Activated CD4-positive, alpha-beta T cell treated with anti-CD3 and anti-CD28 coated beads, Interleukin-2, amount 50 U/mL, for 24 hours (primary cell): ENCODE measurements at regions not wholly inside any gene's neighbourhood (a gene's known extent, or its start where the extent isn't known, plus 50 kb on each side); places are given as distances from the start of the nearest gene placed in this dataset.

Experiments
- DNase-seq, 2 donors: peaks; one replicate each; pipeline ENCODE4 v3.0.0-alpha.2; 2020; ENCODE audit warnings: low read depth in 1 of 2, low spot score in 1 of 2

DNA sequence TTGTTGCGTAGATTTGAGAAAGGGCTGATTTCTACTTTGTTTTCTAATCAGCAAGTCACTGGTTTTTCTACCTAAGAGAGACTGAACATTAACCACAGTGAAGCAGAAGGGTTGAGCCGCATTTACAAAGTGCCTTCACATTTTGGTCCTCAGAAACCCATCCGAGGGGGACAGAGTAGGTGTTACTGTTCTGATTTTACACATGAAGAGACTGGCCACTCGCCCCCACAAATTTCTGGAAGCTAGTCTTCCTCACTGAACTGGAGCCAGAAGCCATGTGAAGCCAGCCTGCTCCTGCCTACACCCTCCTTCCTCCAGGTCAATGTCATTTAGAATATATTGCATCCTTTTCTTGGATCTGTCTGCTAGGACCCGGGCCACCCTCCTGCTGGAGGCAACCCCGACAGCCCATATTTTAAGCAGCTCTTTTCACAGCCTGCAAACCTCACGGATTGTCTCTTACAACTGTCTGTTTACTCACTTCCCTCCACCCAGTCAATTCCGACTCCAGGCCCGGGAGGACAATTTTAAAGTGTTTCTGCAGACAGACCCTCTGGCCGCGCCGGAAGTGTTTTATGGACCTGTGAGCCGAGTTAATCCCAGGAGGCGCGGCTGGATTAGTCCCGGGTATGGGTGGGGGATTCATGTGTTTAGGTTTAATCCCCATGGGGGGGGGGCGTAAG, 73.2 kb upstream of the BCOR start:
- no peak for DNase-seq

DNA sequence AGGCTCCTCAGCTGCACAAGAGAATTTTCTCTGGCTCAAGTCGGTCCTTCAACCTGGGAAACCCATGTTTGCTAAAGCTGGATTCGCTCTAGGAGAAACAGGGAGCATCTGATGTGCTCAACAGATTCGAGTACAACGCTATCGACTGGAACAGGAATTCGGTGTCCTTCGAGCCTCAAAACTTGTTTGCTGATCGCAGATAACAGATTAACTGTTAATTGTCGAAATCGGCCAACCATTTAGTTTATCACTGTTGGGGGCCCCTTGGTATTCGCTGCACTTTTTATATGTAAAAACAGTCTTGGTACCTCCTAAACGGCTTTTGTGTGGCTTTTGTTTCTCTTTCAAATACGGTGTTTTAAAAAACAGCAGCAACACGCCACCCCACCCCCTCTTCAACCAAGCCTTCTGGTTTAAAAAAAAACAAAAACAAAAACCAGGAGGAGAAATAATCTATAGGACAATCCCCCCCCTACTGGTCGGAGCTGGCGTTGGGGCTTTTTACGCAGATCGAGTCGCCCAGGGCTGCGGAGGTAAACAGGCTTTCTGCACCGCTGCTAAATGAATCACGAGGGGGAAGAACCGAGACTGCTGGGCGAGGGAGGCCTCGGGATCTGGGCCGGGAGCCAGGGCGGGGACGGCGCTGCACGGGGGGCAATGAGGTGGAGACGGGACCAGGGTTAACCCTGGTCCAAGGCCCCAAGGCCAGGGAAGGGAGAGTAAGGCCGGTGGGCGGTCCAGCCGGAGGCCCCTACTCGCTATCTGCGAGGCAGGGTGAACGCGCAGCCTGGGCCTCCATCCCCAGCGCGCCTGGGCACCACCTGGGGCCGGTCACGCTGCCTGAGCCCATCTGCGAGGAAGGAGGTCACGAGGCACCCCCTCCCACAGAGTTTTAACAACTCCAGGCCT, 71.7 kb upstream of the BCOR start:
- DNase-seq: peak in 1 of 2 donors; percentile 64

GRCh38 chrX:40168480-40169011, 70.8 kb upstream of the BCOR start:
- no peak for DNase-seq

DNA sequence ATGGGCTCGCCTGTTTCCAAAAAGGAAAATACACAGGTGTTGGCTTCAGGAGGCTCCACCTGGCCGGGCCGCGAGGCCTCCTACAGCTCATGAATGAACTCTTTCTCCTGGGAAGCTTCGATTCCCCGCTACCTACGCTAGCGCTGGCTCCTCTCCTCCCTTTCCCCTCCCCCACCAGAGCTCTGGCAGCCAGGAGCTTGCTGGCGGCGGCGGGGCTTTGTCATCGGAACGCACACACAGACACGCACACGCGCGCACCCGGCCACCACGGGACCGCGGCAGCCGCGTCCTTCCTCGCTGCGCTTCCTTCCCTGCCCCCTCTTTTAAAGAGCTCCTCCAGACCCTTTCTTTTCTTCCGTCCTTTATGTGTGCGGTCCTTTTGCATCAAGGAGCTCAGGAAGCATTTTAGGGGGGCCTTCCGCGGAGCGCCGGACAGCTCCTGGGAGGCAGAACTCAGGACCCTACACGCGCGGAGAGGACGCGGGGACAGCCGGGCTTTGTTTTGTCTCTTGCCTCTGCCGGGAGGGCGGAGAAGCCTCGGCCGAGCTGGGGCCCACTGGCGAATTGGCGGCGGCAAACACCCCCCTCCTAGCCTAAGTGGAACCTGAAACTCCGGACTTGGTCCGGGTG, 70.2 kb upstream of the BCOR start:
- no peak for DNase-seq

- DNase-seq: no peak
Observed at GRCh38 chrX:40167233-40167849, 69.6 kb upstream of the BCOR start.

GRCh38 chrX:40166582-40166981, 68.8 kb upstream of the BCOR start:
- no peak for DNase-seq

GRCh38 chrX:40165861-40166260, 68.1 kb upstream of the BCOR start:
- no peak for DNase-seq

- DNase-seq: no peak
Observed at GRCh38 chrX:40165206-40165605, 67.4 kb upstream of the BCOR start.

GRCh38 chrX:40164751-40165150, 67.0 kb upstream of the BCOR start:
- no peak for DNase-seq

DNA sequence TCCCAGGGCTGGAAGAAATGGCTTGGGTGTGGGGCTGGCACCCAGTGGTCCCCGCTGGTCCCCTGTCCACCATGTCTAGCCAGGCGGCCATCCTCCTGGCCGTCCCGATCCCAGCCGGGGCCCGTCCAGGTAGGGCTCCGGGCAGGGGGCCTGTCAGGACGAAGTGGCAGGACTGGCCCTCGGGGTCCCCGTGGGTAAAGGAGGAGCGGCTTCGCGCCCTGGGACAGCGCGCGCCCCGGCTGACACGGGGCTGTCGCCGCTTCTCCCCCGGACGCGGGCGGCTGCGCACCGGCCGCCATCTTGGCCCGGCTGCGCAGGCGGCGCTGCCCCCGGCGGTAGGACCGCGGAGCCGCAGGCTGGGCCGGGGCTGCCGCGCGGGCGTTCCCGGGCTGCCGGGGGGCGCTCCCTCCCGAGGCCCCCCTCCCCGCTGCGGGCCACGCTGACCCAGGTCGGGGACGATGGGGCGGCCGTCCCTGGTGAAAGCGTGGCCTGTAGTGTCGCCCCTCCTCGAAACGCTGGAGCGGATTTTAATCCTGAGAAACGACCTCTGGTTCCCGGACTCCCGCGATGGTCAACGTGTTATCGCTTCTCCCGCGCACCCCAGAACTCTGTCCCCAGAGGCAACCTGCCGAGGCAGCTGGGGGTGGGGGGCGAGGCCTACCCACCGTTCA, 60.4 kb upstream of the BCOR start:
- DNase-seq: no peak

GRCh38 chrX:40157228-40158035, 59.7 kb upstream of the BCOR start:
- DNase-seq: no peak

DNA sequence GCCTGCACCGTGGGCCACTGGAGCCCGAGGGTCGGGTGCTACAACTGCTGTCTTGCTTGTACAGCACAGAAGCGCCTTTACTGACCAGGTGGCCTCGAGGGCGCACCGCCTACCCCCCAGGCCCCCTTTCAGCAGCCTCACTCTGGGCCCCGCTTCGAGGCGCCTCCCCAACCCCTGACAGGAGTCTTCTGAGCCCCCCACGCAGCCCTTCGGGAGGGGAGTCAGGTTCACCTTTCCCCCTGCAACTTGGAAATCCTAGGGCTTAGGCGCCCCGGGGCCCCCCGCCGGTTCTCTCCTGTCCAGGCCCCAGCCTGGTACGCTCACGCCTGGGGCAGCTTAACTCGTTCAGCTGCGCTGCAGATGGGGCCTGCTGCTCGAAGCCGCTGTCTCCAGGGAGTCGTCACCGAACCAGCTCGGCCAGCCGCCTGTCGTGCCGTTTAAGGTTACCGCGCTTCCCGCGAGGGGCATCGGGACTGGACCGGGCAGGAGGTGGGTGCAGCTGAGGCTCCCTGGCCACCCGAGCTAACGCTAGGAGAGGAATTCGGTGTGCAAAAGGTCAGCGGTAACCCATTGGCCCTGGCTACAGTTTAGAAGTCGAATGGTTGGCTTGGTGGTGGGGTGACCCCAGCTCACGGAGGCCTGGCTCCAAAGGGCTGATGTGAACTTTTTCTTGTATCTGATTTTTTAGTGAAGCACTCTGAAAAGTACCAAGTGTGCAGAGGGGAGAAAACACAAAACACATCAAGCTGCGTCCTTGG, 58.9 kb upstream of the BCOR start:
- no peak for DNase-seq

DNA sequence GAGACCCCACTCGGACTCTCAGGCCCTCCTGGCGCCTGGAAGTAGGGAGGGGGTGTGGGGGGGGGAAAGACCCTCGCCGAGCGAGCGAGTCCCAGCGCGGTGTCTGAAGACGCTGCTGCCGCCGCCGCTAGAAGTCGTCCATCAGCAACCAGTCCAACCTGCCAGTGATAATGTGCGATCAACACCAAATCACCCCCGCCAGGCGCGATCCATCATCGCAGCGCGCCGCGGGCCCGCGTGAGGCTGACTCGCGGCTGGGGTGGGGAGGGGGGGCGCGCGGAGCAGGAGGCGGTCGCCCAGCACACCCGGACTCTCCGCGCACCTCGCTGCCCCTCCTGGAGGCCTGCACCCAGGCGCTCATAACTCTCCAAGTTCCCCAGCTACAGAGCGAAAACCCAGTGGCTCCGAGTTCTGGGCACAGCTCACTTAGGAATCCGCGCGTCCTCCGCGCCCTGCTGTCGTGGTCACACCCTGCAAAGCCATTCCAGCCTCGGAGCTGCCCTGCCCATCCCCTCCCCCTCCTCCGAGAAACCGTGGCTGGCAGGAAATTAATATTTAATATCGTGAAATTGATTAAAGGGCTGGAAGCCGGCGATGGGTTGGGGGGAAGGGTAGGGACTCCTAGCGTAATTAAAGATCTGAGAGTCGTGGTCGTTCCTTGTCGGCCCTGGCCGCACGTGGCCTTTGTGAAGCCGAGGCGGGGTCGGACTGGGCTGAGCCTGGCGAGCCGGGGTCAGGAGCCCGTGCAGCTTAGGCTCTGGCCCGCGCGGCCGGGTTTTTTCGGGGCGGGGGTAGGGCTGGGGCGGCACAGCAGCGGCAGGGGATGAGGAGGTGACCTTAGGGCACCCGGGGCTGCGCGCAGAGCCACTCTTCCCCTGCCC, 58.1 kb upstream of the BCOR start:
- DNase-seq: no peak

DNA sequence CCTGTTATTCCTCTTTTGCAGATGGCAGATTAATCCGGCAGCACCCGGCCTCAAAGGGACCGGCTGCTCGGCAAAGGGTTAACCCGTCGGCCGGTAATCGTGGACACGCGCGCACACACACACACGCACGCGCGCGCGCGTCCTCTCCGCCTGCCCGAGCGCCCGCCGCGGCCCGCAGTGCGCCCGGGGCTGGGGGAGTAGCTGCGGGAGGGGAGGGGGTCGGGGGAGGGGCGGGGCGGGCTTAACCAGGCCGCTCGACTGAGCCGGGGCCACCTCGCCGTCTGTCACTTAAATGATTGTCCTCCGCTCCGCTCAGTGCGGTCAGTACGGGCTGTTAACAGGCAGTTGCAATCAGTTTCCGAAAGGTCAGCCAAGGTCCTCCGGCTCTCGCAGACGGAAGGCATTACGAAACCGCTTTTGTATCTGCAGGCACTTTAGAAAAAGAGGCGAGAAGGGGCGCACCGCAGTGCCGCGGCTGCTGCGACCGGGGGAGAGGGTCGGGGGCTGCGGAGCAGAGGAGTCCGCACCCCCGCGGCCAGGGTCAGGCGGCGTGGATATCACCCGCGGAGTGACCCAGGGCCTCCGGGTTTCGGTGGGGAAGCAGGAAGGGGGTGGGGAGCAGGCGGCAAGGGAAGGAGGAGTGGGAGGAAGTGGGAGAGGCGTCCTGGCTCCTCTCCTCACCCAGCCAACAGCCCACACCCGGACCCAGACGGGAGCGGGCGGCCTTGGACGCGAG, 57.3 kb upstream of the BCOR start:
- DNase-seq: no peak

DNA sequence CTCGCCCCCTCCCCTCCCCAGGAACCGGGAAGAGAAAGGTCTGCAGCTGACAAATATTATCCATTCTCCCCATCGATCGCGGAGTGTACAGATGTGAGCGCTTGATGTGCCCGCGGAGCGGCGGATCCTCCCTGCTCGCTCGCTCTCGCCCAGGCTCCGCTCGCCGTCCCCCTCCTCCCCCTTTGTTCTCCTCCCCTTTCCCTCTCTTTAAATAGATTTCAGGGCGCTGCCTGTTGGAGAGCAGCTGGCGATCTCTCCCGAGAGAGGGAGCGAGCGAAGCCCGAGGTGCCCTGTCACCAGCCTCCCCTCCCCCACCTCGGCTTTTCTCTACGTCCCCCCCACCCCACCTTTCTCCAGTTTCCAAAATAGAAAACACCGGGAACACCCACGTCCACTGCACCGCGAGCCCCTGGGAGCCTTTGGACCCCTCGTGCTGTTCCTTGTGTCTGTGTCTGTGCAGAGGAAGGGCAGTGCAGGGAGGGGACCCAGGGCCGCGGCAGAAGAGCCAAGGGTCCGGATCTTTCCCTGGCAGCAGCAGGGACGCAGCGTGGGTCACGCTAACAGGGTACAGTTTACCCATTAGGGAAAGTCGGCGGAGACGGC, 56.6 kb upstream of the BCOR start:
- DNase-seq: no peak

GRCh38 chrX:40153345-40154249, 55.8 kb upstream of the BCOR start:
- peak in 1 of 2 donors; percentile 57 for DNase-seq
